Uterus (tissue), 3 donors: ENCODE measurements at regions not wholly inside any gene's neighbourhood (a gene's known extent, or its start where the extent isn't known, plus 50 kb on each side); places are given as distances from the start of the nearest gene placed in this dataset.

ENCODE experiments used
- DNase-seq, 2 donors: peaks; one replicate each; pipeline ENCODE4 v3.0.0-alpha.2; 2019 to 2020
- H3K27ac ChIP-seq, 2 donors: fragments of 200-600 bp; sonication (generic); 1 replicate in 1 of 2; 2 replicates in 1 of 2; pipeline ENCODE4 v1.5.1; 2016 to 2018
- H3K27me3 ChIP-seq, 2 donors: fragments of 200-600 bp; sonication (generic); one replicate each; pipeline ENCODE4 v1.5.1; 2018 to 2019; ENCODE audit warnings: control low read depth in 1 of 2
- H3K36me3 ChIP-seq, 2 donors: fragments of 200-600 bp; sonication (generic); one replicate each; pipeline ENCODE4 v1.5.1; 2019; ENCODE audit warnings: control low read depth in 1 of 2
- H3K4me1 ChIP-seq, 2 donors: fragments of 200-600 bp; sonication (generic); one replicate each; pipeline ENCODE4 v1.5.1; 2018 to 2019; ENCODE audit warnings: control low read depth in 1 of 2
- H3K4me3 ChIP-seq, 2 donors: fragments of 200-600 bp; sonication (generic); 1 replicate in 1 of 2; 2 replicates in 1 of 2; pipeline ENCODE4 v1.5.1; 2018 to 2019; ENCODE audit warnings: mild to moderate bottlenecking in 1 of 2
- H3K9me3 ChIP-seq, 2 donors: fragments of 200-600 bp; sonication (generic); one replicate each; pipeline ENCODE4 v1.5.1; 2019; ENCODE audit warnings: control low read depth in 1 of 2
- POLR2A ChIP-seq, 2 donors: fragments of 450-650 bp; IDR thresholded peaks; one replicate each; pipeline ENCODE4 v1.6.1; 2016; ENCODE audit warnings: antibody characterized with exemption in 2 of 2, mild to moderate bottlenecking in 1 of 2, moderate library complexity in 1 of 2
- intact Hi-C: fragments of 100-400 bp; cut with DNase I; formaldehyde crosslinking; loops from one replicate; pipeline ENCODE4 v1.15.1; 2023; ENCODE audit warnings: low total_unique reads
- TF ChIP-seq, protein P1 (sequence below), 4 experiments: fragments of 200-600 bp in 2 of 4; fragments of 450-650 bp in 2 of 4; sonication (generic) in 2 of 4; IDR thresholded peaks; one replicate each; pipeline ENCODE4 v1.5.1; 2016 to 2019; ENCODE audit warnings: antibody characterized with exemption in 4 of 4, mild to moderate bottlenecking in 2 of 4, moderate library complexity in 1 of 4
- donor health status: DM: yes; HTN: yes; CAD: no.

DNA sequence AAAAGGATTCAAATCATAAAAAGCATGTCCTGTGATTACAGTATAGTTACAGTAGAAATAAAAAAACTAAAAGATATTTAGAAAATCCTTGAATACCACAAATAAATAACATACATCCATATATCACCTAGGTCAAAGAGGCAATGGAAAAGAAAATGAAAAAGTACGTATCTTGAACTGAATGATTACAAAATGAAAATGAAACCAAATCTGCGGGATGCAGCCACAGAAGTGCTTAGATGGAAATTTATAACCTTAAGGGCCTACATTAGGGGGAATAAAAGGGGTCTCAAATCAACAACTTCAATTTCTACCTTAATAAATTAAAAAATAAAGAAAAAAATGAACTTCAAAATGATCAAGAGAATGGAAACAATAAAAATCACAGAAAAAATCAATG lies 879.0 kb upstream of the CELF2 start:
- TF ChIP-seq POLR2A (IDR thresholded peaks at IDR 0.05): no peak
- TF ChIP-seq, protein P1, sequence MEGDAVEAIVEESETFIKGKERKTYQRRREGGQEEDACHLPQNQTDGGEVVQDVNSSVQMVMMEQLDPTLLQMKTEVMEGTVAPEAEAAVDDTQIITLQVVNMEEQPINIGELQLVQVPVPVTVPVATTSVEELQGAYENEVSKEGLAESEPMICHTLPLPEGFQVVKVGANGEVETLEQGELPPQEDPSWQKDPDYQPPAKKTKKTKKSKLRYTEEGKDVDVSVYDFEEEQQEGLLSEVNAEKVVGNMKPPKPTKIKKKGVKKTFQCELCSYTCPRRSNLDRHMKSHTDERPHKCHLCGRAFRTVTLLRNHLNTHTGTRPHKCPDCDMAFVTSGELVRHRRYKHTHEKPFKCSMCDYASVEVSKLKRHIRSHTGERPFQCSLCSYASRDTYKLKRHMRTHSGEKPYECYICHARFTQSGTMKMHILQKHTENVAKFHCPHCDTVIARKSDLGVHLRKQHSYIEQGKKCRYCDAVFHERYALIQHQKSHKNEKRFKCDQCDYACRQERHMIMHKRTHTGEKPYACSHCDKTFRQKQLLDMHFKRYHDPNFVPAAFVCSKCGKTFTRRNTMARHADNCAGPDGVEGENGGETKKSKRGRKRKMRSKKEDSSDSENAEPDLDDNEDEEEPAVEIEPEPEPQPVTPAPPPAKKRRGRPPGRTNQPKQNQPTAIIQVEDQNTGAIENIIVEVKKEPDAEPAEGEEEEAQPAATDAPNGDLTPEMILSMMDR (IDR thresholded peaks at IDR 0.05): no peak
- H3K36me3 ChIP-seq: no peaks in the 10 kb centered on the region
- DNase-seq: no peak
- no peaks in the 10 kb centered on the region for H3K27me3 ChIP-seq
- H3K27ac ChIP-seq: no peak overlapping the region
- H3K9me3 ChIP-seq: no peaks in the 10 kb centered on the region
- H3K4me3 ChIP-seq: peak overlapping the region in 1 of 2 donors; percentile 19
- intact Hi-C loops: no loop called here
- no peaks in the 10 kb centered on the region for H3K4me1 ChIP-seq

- H3K27me3 ChIP-seq: no peaks in the 10 kb centered on the region
- DNase-seq: no peak
- no peak overlapping the region for H3K4me3 ChIP-seq
- H3K36me3 ChIP-seq: no peaks in the 10 kb centered on the region
- no peak for TF ChIP-seq POLR2A (IDR thresholded peaks at IDR 0.05)
- TF ChIP-seq, protein P1 (IDR thresholded peaks at IDR 0.05): no peak
- no peaks in the 10 kb centered on the region for H3K9me3 ChIP-seq
- no peaks in the 10 kb centered on the region for H3K4me1 ChIP-seq
- H3K27ac ChIP-seq: no peak overlapping the region
- intact Hi-C loops: no loop called here
Measured at GRCh38 chr10:10141782-10142382, 875.8 kb upstream of the CELF2 start.

- intact Hi-C loops: no loop called here
Measured at GRCh38 chr10:10146604-10147003, 871.1 kb upstream of the CELF2 start.

GRCh38 chr10:10149899-10150298 lies 867.8 kb upstream of the CELF2 start:
- no peak overlapping the region for H3K4me3 ChIP-seq
- H3K4me1 ChIP-seq: no peaks in the 10 kb centered on the region
- H3K36me3 ChIP-seq: no peaks in the 10 kb centered on the region
- intact Hi-C loops: no loop called here
- no peak for DNase-seq
- no peak for TF ChIP-seq POLR2A (IDR thresholded peaks at IDR 0.05)
- TF ChIP-seq, protein P1 (IDR thresholded peaks at IDR 0.05): no peak
- H3K27me3 ChIP-seq: no peaks in the 10 kb centered on the region
- H3K27ac ChIP-seq: no peak overlapping the region
- H3K9me3 ChIP-seq: no peaks in the 10 kb centered on the region

More at GRCh38 chr10:10146604-10147003, 871.1 kb upstream of the CELF2 start:
- DNase-seq: no peak
- no peak for TF ChIP-seq POLR2A (IDR thresholded peaks at IDR 0.05)
- TF ChIP-seq, protein P1 (IDR thresholded peaks at IDR 0.05): no peak
- no peaks in the 10 kb centered on the region for H3K4me1 ChIP-seq
- no peaks in the 10 kb centered on the region for H3K36me3 ChIP-seq
- H3K27me3 ChIP-seq: no peaks in the 10 kb centered on the region
- no peak overlapping the region for H3K4me3 ChIP-seq
- H3K9me3 ChIP-seq: no peaks in the 10 kb centered on the region
- H3K27ac ChIP-seq: no peak overlapping the region

GRCh38 chr10:10156917-10157600 lies 860.6 kb upstream of the CELF2 start:
- Histone ChIP-seq H3K36me3 (no peaks in the 10 kb centered on the region), H3K27ac (no peak overlapping the region), H3K4me1 (no peaks in the 10 kb centered on the region), H3K9me3 (no peaks in the 10 kb centered on the region), H3K4me3 (no peak overlapping the region), H3K27me3 (no peaks in the 10 kb centered on the region)
- no peak for TF ChIP-seq POLR2A (IDR thresholded peaks at IDR 0.05)
- TF ChIP-seq, protein P1 (IDR thresholded peaks at IDR 0.05): no peak
- intact Hi-C loops: no loop called here
- DNase-seq: no peak
